Mammary epithelial cell (primary cell): ENCODE measurements at regions not wholly inside any gene's neighbourhood (a gene's known extent, or its start where the extent isn't known, plus 50 kb on each side); places are given as distances from the start of the nearest gene placed in this dataset.

Source experiments
- CTCF ChIP-seq, 2 donors: IDR thresholded peaks in 1 of 2; conservative IDR thresholded peaks in 1 of 2; 2 replicates each; pipeline ENCODE4 v1.5.1; 2011 to 2012; ENCODE audit warnings: inconsistent platforms in 2 of 2, low read length in 2 of 2, mild to moderate bottlenecking in 2 of 2, control low read depth in 1 of 2, low read depth in 1 of 2; ENCODE audit not compliant: insufficient read depth in 1 of 2; ENCODE audit errors: extremely low read depth in 1 of 2
- EZH2 ChIP-seq: IDR thresholded peaks from 2 replicates; pipeline ENCODE4 v1.6.1; 2012; ENCODE audit warnings: low read length, inconsistent platforms, borderline replicate concordance

GRCh38 chr6:12536416-12536815 is 180.2 kb upstream of the PHACTR1 start:
- TF ChIP-seq EZH2 (no peak), CTCF (conservative IDR thresholded peaks at IDR 0.05 in 1 of 2, IDR thresholded peaks at IDR 0.05 in 1 of 2; ENCODE audit: extremely low read depth in 1 of 2, insufficient read depth in 1 of 2, low read depth in 1 of 2, low read length in 2 of 2) (no peak)
